ENCODE measurements at regions not wholly inside any gene's neighbourhood (a gene's known extent, or its start where the extent isn't known, plus 50 kb on each side); places are given as distances from the start of the nearest gene placed in this dataset.

DNA sequence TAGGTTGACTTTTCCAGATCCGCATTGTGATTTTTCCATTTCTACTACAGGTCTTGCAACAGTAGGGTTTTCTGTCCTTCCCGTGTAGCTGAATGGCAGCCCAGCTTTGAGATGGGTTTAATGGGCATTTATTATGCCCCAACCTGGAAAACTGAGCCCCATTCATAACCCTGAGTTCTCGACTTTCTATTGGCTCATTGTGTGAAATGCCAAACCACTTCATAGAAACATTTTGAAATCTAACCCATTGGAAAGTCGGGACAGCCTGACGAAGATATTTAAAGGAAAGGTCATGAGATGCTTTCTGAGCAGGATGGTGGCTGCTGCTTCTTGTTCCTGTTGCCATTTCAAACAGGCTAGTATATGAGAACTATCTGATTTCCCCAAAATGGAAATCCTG, 203.5 kb downstream of the ZFP36L2 start:
- TF ChIP-seq, protein P1, sequence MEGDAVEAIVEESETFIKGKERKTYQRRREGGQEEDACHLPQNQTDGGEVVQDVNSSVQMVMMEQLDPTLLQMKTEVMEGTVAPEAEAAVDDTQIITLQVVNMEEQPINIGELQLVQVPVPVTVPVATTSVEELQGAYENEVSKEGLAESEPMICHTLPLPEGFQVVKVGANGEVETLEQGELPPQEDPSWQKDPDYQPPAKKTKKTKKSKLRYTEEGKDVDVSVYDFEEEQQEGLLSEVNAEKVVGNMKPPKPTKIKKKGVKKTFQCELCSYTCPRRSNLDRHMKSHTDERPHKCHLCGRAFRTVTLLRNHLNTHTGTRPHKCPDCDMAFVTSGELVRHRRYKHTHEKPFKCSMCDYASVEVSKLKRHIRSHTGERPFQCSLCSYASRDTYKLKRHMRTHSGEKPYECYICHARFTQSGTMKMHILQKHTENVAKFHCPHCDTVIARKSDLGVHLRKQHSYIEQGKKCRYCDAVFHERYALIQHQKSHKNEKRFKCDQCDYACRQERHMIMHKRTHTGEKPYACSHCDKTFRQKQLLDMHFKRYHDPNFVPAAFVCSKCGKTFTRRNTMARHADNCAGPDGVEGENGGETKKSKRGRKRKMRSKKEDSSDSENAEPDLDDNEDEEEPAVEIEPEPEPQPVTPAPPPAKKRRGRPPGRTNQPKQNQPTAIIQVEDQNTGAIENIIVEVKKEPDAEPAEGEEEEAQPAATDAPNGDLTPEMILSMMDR (IDR thresholded peaks at IDR 0.05): no peak
- TF ChIP-seq, protein P2, sequence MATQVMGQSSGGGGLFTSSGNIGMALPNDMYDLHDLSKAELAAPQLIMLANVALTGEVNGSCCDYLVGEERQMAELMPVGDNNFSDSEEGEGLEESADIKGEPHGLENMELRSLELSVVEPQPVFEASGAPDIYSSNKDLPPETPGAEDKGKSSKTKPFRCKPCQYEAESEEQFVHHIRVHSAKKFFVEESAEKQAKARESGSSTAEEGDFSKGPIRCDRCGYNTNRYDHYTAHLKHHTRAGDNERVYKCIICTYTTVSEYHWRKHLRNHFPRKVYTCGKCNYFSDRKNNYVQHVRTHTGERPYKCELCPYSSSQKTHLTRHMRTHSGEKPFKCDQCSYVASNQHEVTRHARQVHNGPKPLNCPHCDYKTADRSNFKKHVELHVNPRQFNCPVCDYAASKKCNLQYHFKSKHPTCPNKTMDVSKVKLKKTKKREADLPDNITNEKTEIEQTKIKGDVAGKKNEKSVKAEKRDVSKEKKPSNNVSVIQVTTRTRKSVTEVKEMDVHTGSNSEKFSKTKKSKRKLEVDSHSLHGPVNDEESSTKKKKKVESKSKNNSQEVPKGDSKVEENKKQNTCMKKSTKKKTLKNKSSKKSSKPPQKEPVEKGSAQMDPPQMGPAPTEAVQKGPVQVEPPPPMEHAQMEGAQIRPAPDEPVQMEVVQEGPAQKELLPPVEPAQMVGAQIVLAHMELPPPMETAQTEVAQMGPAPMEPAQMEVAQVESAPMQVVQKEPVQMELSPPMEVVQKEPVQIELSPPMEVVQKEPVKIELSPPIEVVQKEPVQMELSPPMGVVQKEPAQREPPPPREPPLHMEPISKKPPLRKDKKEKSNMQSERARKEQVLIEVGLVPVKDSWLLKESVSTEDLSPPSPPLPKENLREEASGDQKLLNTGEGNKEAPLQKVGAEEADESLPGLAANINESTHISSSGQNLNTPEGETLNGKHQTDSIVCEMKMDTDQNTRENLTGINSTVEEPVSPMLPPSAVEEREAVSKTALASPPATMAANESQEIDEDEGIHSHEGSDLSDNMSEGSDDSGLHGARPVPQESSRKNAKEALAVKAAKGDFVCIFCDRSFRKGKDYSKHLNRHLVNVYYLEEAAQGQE (IDR thresholded peaks at IDR 0.05; ENCODE audit: insufficient read depth in 1 of 2, low read depth in 2 of 2, low read length in 1 of 2): no peak
- TF ChIP-seq POLR2AphosphoS5 (IDR thresholded peaks at IDR 0.05; ENCODE audit: low read depth, low read length): no peak

Data from Panc1 (cell line).